ENCODE measurements at regions not wholly inside any gene's neighbourhood (a gene's known extent, or its start where the extent isn't known, plus 50 kb on each side); places are given as distances from the start of the nearest gene placed in this dataset.

GRCh38 chr6:23308166-23308565 is 738.8 kb downstream of the HDGFL1 start:
- Histone ChIP-seq H3K4me1 (ENCODE audit: control insufficient read depth in 2 of 2, insufficient read depth in 2 of 2, low read length in 2 of 2) (no peaks in the 10 kb centered on the region), H3K9ac (ENCODE audit: low read depth in 1 of 2, low read length in 2 of 2) (no peak overlapping the region), H3K36me3 (ENCODE audit: control insufficient read depth in 2 of 2, insufficient read depth in 2 of 2, low read length in 2 of 2) (no peaks in the 10 kb centered on the region), H3K27me3 (ENCODE audit: control insufficient read depth in 2 of 2, insufficient read depth in 2 of 2, low read length in 2 of 2) (no peaks in the 10 kb centered on the region), H3K4me3 (ENCODE audit: low read length in 2 of 2) (no peak overlapping the region), H3K9me3 (ENCODE audit: control insufficient read depth in 2 of 2, low read length in 2 of 2) (no peaks in the 10 kb centered on the region), H3K27ac (ENCODE audit: low read depth in 2 of 2, low read length in 2 of 2) (no peak overlapping the region)

- Histone ChIP-seq H3K27me3 (ENCODE audit: control insufficient read depth in 2 of 2, insufficient read depth in 2 of 2, low read length in 2 of 2) (no peaks in the 10 kb centered on the region), H3K36me3 (ENCODE audit: control insufficient read depth in 2 of 2, insufficient read depth in 2 of 2, low read length in 2 of 2) (no peaks in the 10 kb centered on the region), H3K9me3 (ENCODE audit: control insufficient read depth in 2 of 2, low read length in 2 of 2) (no peaks in the 10 kb centered on the region), H3K27ac (ENCODE audit: low read depth in 2 of 2, low read length in 2 of 2) (no peak overlapping the region), H3K4me1 (ENCODE audit: control insufficient read depth in 2 of 2, insufficient read depth in 2 of 2, low read length in 2 of 2) (no peaks in the 10 kb centered on the region), H3K9ac (ENCODE audit: low read depth in 1 of 2, low read length in 2 of 2) (no peak overlapping the region), H3K4me3 (ENCODE audit: low read length in 2 of 2) (no peak overlapping the region)
These were observed 741.8 kb downstream of the HDGFL1 start for GRCh38 chr6:23311211-23311610.

- H3K9me3 ChIP-seq (ENCODE audit: control insufficient read depth in 2 of 2, low read length in 2 of 2): no peaks in the 10 kb centered on the region
- H3K36me3 ChIP-seq (ENCODE audit: control insufficient read depth in 2 of 2, insufficient read depth in 2 of 2, low read length in 2 of 2): no peaks in the 10 kb centered on the region
- H3K4me3 ChIP-seq (ENCODE audit: low read length in 2 of 2): no peak overlapping the region
- H3K4me1 ChIP-seq (ENCODE audit: control insufficient read depth in 2 of 2, insufficient read depth in 2 of 2, low read length in 2 of 2): no peaks in the 10 kb centered on the region
- no peak overlapping the region for H3K27ac ChIP-seq (ENCODE audit: low read depth in 2 of 2, low read length in 2 of 2)
- H3K9ac ChIP-seq (ENCODE audit: low read depth in 1 of 2, low read length in 2 of 2): no peak overlapping the region
- no peaks in the 10 kb centered on the region for H3K27me3 ChIP-seq (ENCODE audit: control insufficient read depth in 2 of 2, insufficient read depth in 2 of 2, low read length in 2 of 2)
These were observed 746.8 kb downstream of the HDGFL1 start for GRCh38 chr6:23316131-23316530.

- H3K4me1 ChIP-seq (ENCODE audit: control insufficient read depth in 2 of 2, insufficient read depth in 2 of 2, low read length in 2 of 2): no peaks in the 10 kb centered on the region
- H3K27ac ChIP-seq (ENCODE audit: low read depth in 2 of 2, low read length in 2 of 2): no peak overlapping the region
- H3K27me3 ChIP-seq (ENCODE audit: control insufficient read depth in 2 of 2, insufficient read depth in 2 of 2, low read length in 2 of 2): no peaks in the 10 kb centered on the region
- no peaks in the 10 kb centered on the region for H3K36me3 ChIP-seq (ENCODE audit: control insufficient read depth in 2 of 2, insufficient read depth in 2 of 2, low read length in 2 of 2)
- no peaks in the 10 kb centered on the region for H3K9me3 ChIP-seq (ENCODE audit: control insufficient read depth in 2 of 2, low read length in 2 of 2)
- H3K4me3 ChIP-seq (ENCODE audit: low read length in 2 of 2): no peak overlapping the region
- H3K9ac ChIP-seq (ENCODE audit: low read depth in 1 of 2, low read length in 2 of 2): no peak overlapping the region
These were observed 747.6 kb downstream of the HDGFL1 start for GRCh38 chr6:23316931-23317330.

- no peaks in the 10 kb centered on the region for H3K4me1 ChIP-seq (ENCODE audit: control insufficient read depth in 2 of 2, insufficient read depth in 2 of 2, low read length in 2 of 2)
- no peak overlapping the region for H3K4me3 ChIP-seq (ENCODE audit: low read length in 2 of 2)
- H3K27ac ChIP-seq (ENCODE audit: low read depth in 2 of 2, low read length in 2 of 2): no peak overlapping the region
- H3K9me3 ChIP-seq (ENCODE audit: control insufficient read depth in 2 of 2, low read length in 2 of 2): no peaks in the 10 kb centered on the region
- H3K36me3 ChIP-seq (ENCODE audit: control insufficient read depth in 2 of 2, insufficient read depth in 2 of 2, low read length in 2 of 2): no peaks in the 10 kb centered on the region
- no peaks in the 10 kb centered on the region for H3K27me3 ChIP-seq (ENCODE audit: control insufficient read depth in 2 of 2, insufficient read depth in 2 of 2, low read length in 2 of 2)
- no peak overlapping the region for H3K9ac ChIP-seq (ENCODE audit: low read depth in 1 of 2, low read length in 2 of 2)
These were observed 750.2 kb downstream of the HDGFL1 start for GRCh38 chr6:23319582-23319981.

GRCh38 chr6:23320471-23321015 is 751.2 kb downstream of the HDGFL1 start:
- Histone ChIP-seq H3K4me3 (ENCODE audit: low read length in 2 of 2) (no peak overlapping the region), H3K27me3 (ENCODE audit: control insufficient read depth in 2 of 2, insufficient read depth in 2 of 2, low read length in 2 of 2) (no peaks in the 10 kb centered on the region), H3K36me3 (ENCODE audit: control insufficient read depth in 2 of 2, insufficient read depth in 2 of 2, low read length in 2 of 2) (no peaks in the 10 kb centered on the region), H3K9ac (ENCODE audit: low read depth in 1 of 2, low read length in 2 of 2) (no peak overlapping the region), H3K9me3 (ENCODE audit: control insufficient read depth in 2 of 2, low read length in 2 of 2) (peaks cover 0 to under 1% of the 10 kb centered on the region in 2 donors), H3K4me1 (ENCODE audit: control insufficient read depth in 2 of 2, insufficient read depth in 2 of 2, low read length in 2 of 2) (no peaks in the 10 kb centered on the region), H3K27ac (ENCODE audit: low read depth in 2 of 2, low read length in 2 of 2) (no peak overlapping the region)

- H3K4me1 ChIP-seq (ENCODE audit: control insufficient read depth in 2 of 2, insufficient read depth in 2 of 2, low read length in 2 of 2): no peaks in the 10 kb centered on the region
- H3K9me3 ChIP-seq (ENCODE audit: control insufficient read depth in 2 of 2, low read length in 2 of 2): peaks cover 0 to 2% of the 10 kb centered on the region in 2 donors
- no peaks in the 10 kb centered on the region for H3K27me3 ChIP-seq (ENCODE audit: control insufficient read depth in 2 of 2, insufficient read depth in 2 of 2, low read length in 2 of 2)
- H3K27ac ChIP-seq (ENCODE audit: low read depth in 2 of 2, low read length in 2 of 2): no peak overlapping the region
- no peak overlapping the region for H3K4me3 ChIP-seq (ENCODE audit: low read length in 2 of 2)
- no peaks in the 10 kb centered on the region for H3K36me3 ChIP-seq (ENCODE audit: control insufficient read depth in 2 of 2, insufficient read depth in 2 of 2, low read length in 2 of 2)
- no peak overlapping the region for H3K9ac ChIP-seq (ENCODE audit: low read depth in 1 of 2, low read length in 2 of 2)
These were observed 754.5 kb downstream of the HDGFL1 start for GRCh38 chr6:23323897-23324296.

GRCh38 chr6:23325065-23325464 is 755.7 kb downstream of the HDGFL1 start:
- no peak overlapping the region for H3K27ac ChIP-seq (ENCODE audit: low read depth in 2 of 2, low read length in 2 of 2)
- H3K9ac ChIP-seq (ENCODE audit: low read depth in 1 of 2, low read length in 2 of 2): no peak overlapping the region
- no peaks in the 10 kb centered on the region for H3K4me1 ChIP-seq (ENCODE audit: control insufficient read depth in 2 of 2, insufficient read depth in 2 of 2, low read length in 2 of 2)
- no peaks in the 10 kb centered on the region for H3K36me3 ChIP-seq (ENCODE audit: control insufficient read depth in 2 of 2, insufficient read depth in 2 of 2, low read length in 2 of 2)
- H3K27me3 ChIP-seq (ENCODE audit: control insufficient read depth in 2 of 2, insufficient read depth in 2 of 2, low read length in 2 of 2): no peaks in the 10 kb centered on the region
- peaks cover 0 to 2% of the 10 kb centered on the region in 2 donors for H3K9me3 ChIP-seq (ENCODE audit: control insufficient read depth in 2 of 2, low read length in 2 of 2)
- H3K4me3 ChIP-seq (ENCODE audit: low read length in 2 of 2): no peak overlapping the region

- Histone ChIP-seq H3K27me3 (ENCODE audit: control insufficient read depth in 2 of 2, insufficient read depth in 2 of 2, low read length in 2 of 2) (no peaks in the 10 kb centered on the region), H3K4me3 (ENCODE audit: low read length in 2 of 2) (no peak overlapping the region), H3K27ac (ENCODE audit: low read depth in 2 of 2, low read length in 2 of 2) (no peak overlapping the region), H3K36me3 (ENCODE audit: control insufficient read depth in 2 of 2, insufficient read depth in 2 of 2, low read length in 2 of 2) (no peaks in the 10 kb centered on the region), H3K9me3 (ENCODE audit: control insufficient read depth in 2 of 2, low read length in 2 of 2) (peaks cover 0 to 2% of the 10 kb centered on the region in 2 donors), H3K9ac (ENCODE audit: low read depth in 1 of 2, low read length in 2 of 2) (no peak overlapping the region), H3K4me1 (ENCODE audit: control insufficient read depth in 2 of 2, insufficient read depth in 2 of 2, low read length in 2 of 2) (no peaks in the 10 kb centered on the region)
These were observed 758.3 kb downstream of the HDGFL1 start for GRCh38 chr6:23327621-23328020.

GRCh38 chr6:23329086-23329485 is 759.7 kb downstream of the HDGFL1 start:
- H3K27ac ChIP-seq (ENCODE audit: low read depth in 2 of 2, low read length in 2 of 2): no peak overlapping the region
- no peaks in the 10 kb centered on the region for H3K27me3 ChIP-seq (ENCODE audit: control insufficient read depth in 2 of 2, insufficient read depth in 2 of 2, low read length in 2 of 2)
- H3K9ac ChIP-seq (ENCODE audit: low read depth in 1 of 2, low read length in 2 of 2): no peak overlapping the region
- H3K4me1 ChIP-seq (ENCODE audit: control insufficient read depth in 2 of 2, insufficient read depth in 2 of 2, low read length in 2 of 2): no peaks in the 10 kb centered on the region
- H3K9me3 ChIP-seq (ENCODE audit: control insufficient read depth in 2 of 2, low read length in 2 of 2): peaks cover 0 to 2% of the 10 kb centered on the region in 2 donors
- no peaks in the 10 kb centered on the region for H3K36me3 ChIP-seq (ENCODE audit: control insufficient read depth in 2 of 2, insufficient read depth in 2 of 2, low read length in 2 of 2)
- no peak overlapping the region for H3K4me3 ChIP-seq (ENCODE audit: low read length in 2 of 2)

GRCh38 chr6:23330632-23331031 is 761.3 kb downstream of the HDGFL1 start:
- no peak overlapping the region for H3K9ac ChIP-seq (ENCODE audit: low read depth in 1 of 2, low read length in 2 of 2)
- H3K27ac ChIP-seq (ENCODE audit: low read depth in 2 of 2, low read length in 2 of 2): no peak overlapping the region
- H3K36me3 ChIP-seq (ENCODE audit: control insufficient read depth in 2 of 2, insufficient read depth in 2 of 2, low read length in 2 of 2): no peaks in the 10 kb centered on the region
- no peaks in the 10 kb centered on the region for H3K27me3 ChIP-seq (ENCODE audit: control insufficient read depth in 2 of 2, insufficient read depth in 2 of 2, low read length in 2 of 2)
- H3K9me3 ChIP-seq (ENCODE audit: control insufficient read depth in 2 of 2, low read length in 2 of 2): no peaks in the 10 kb centered on the region
- no peaks in the 10 kb centered on the region for H3K4me1 ChIP-seq (ENCODE audit: control insufficient read depth in 2 of 2, insufficient read depth in 2 of 2, low read length in 2 of 2)
- H3K4me3 ChIP-seq (ENCODE audit: low read length in 2 of 2): no peak overlapping the region
